Colonic mucosa (tissue), 4 donors: ENCODE measurements at regions not wholly inside any gene's neighbourhood (a gene's known extent, or its start where the extent isn't known, plus 50 kb on each side); places are given as distances from the start of the nearest gene placed in this dataset.

Experiments
- DNase-seq: peaks from one replicate; pipeline ENCODE4 v3.0.0-alpha.2; 2020
- H3K27ac ChIP-seq: fragments of 200-600 bp; one replicate; pipeline ENCODE4 v1.8.0; 2021
- H3K27me3 ChIP-seq: fragments of 200-600 bp; one replicate; pipeline ENCODE4 v1.8.0; 2021
- H3K36me3 ChIP-seq: fragments of 200-600 bp; one replicate; pipeline ENCODE4 v1.8.0; 2021
- H3K4me1 ChIP-seq: fragments of 200-600 bp; one replicate; pipeline ENCODE4 v1.8.0; 2021; ENCODE audit warnings: mild to moderate bottlenecking
- H3K4me3 ChIP-seq: fragments of 200-600 bp; one replicate; pipeline ENCODE4 v1.8.0; 2021
- H3K9ac ChIP-seq, 2 donors: one replicate each; pipeline ENCODE4 v1.7.0; 2013; ENCODE audit warnings: control low read depth in 2 of 2, low read depth in 2 of 2, low read length in 2 of 2
- H3K9me3 ChIP-seq: fragments of 200-600 bp; one replicate; pipeline ENCODE4 v1.8.0; 2021
- intact Hi-C: fragments of 100-400 bp; cut with DNase I; formaldehyde crosslinking; loops from one replicate; pipeline ENCODE4 v1.14.1; 2022
- TF ChIP-seq, protein P1 (sequence below): fragments of 200-600 bp; IDR thresholded peaks from one replicate; pipeline ENCODE4 v1.8.0; 2022; ENCODE audit warnings: antibody characterized with exemption, mild to moderate bottlenecking
- donor health status: healthy.
- donor health status: DM: no; HTN: no; CAD: no.
- donor health status: DM: no; HTN: no; CAD: no.

DNA sequence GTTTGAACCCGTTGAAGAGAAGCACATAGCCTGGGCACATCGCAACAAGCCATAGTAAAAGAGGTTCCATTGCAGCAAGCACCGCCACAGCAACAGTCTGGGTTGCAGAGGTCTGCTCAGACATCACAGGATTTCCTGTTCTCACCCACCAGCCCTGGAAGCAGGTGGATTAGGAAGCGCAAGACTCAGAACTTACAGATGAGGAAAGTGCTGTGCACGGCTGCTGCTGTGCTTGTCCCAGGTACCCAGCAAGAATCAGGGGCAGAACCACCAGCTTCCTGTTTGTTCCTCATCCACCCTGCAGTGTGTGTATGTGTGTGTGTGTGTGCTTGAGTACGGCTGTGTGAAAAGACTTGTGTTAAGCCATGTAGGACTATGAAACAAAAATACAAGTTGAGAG, 124.7 kb upstream of the IRX2 start:
- H3K27ac ChIP-seq: no peak overlapping the region
- H3K9me3 ChIP-seq: peaks cover 5% of the 10 kb centered on the region
- H3K9ac ChIP-seq: no peak overlapping the region
- intact Hi-C loops: no loop called here
- H3K4me1 ChIP-seq: no peaks in the 10 kb centered on the region
- H3K4me3 ChIP-seq: no peak overlapping the region
- no peaks in the 10 kb centered on the region for H3K27me3 ChIP-seq
- no peak for DNase-seq
- TF ChIP-seq, protein P1, sequence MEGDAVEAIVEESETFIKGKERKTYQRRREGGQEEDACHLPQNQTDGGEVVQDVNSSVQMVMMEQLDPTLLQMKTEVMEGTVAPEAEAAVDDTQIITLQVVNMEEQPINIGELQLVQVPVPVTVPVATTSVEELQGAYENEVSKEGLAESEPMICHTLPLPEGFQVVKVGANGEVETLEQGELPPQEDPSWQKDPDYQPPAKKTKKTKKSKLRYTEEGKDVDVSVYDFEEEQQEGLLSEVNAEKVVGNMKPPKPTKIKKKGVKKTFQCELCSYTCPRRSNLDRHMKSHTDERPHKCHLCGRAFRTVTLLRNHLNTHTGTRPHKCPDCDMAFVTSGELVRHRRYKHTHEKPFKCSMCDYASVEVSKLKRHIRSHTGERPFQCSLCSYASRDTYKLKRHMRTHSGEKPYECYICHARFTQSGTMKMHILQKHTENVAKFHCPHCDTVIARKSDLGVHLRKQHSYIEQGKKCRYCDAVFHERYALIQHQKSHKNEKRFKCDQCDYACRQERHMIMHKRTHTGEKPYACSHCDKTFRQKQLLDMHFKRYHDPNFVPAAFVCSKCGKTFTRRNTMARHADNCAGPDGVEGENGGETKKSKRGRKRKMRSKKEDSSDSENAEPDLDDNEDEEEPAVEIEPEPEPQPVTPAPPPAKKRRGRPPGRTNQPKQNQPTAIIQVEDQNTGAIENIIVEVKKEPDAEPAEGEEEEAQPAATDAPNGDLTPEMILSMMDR: no peak
- no peaks in the 10 kb centered on the region for H3K36me3 ChIP-seq

DNA sequence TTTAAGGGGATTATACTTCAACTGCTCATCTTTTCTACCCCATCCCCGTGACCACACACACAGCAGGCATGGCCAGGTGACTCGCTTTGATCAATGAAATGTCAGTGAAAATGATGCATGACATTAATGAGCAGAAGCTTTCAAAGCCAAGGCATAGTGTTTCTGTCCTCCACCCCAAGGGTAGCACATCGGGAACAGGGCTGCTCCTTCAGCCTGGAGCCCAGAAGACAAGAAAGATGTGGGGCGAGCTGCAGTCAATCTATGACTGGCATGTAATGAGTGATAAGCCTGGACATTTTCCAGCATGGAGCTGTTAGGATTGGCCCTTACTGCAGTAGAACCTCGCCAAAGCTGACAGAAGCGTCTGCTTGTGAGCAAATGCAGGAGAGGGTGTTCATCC, 122.6 kb upstream of the IRX2 start:
- Histone ChIP-seq H3K27me3 (no peaks in the 10 kb centered on the region), H3K4me3 (no peak overlapping the region), H3K9ac (no peak overlapping the region), H3K36me3 (no peaks in the 10 kb centered on the region), H3K27ac (no peak overlapping the region), H3K4me1 (no peaks in the 10 kb centered on the region), H3K9me3 (no peaks in the 10 kb centered on the region)
- DNase-seq: no peak
- intact Hi-C loops: no loop called here
- TF ChIP-seq, protein P1: no peak

- Histone ChIP-seq H3K4me1 (no peaks in the 10 kb centered on the region), H3K9me3 (no peaks in the 10 kb centered on the region), H3K27me3 (no peaks in the 10 kb centered on the region), H3K27ac (no peak overlapping the region), H3K4me3 (no peak overlapping the region), H3K36me3 (no peaks in the 10 kb centered on the region), H3K9ac (no peak overlapping the region)
- TF ChIP-seq, protein P1: no peak
- intact Hi-C loops: no loop called here
- DNase-seq: no peak
Observed at GRCh38 chr5:2872676-2873075, 121.2 kb upstream of the IRX2 start.

DNA sequence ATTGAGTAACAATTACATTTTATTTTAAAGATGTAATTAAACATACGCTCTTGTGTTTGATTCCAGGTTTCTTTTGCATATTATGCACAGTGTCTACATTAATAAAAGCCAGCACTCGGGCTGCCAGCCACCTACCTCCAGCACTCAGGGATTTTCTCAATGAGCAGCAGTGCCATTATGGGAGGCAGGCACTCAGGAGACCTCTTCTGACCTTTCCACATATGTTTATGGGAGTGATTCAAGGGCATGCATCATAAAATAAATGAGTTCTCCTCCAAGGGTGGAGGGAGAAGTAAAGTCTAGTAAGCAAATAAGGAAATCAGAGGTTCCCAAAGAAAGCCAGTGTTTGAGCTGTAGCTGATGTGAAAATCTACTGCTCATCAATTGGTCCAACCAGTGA, 119.8 kb upstream of the IRX2 start:
- no peaks in the 10 kb centered on the region for H3K27me3 ChIP-seq
- no peaks in the 10 kb centered on the region for H3K36me3 ChIP-seq
- intact Hi-C loops: no loop called here
- no peak overlapping the region for H3K4me3 ChIP-seq
- DNase-seq: no peak
- H3K4me1 ChIP-seq: no peaks in the 10 kb centered on the region
- TF ChIP-seq, protein P1: no peak
- H3K9ac ChIP-seq: no peak overlapping the region
- no peak overlapping the region for H3K27ac ChIP-seq
- no peaks in the 10 kb centered on the region for H3K9me3 ChIP-seq

DNA sequence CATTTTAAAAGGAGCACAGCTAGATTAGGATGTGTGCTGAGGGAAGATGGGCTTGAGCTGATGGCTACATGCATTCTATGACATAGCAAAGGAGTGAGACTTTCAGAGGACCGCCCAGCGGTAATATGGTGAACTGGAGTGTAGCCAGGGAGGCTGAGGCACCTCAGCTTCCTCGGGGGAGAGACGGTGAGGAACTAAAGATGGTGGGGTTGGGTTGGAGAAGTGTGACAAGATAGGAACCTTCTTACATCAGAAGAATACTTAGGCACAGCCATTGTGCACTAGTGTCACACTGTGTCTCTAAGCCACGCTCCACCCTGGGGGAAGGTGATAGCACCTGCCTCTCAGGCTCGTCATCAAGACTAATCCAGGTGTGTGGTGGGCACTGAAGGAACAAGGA, 118.0 kb upstream of the IRX2 start:
- Histone ChIP-seq H3K36me3 (no peaks in the 10 kb centered on the region), H3K27me3 (no peaks in the 10 kb centered on the region), H3K27ac (no peak overlapping the region), H3K9ac (no peak overlapping the region), H3K4me1 (no peaks in the 10 kb centered on the region), H3K9me3 (no peaks in the 10 kb centered on the region), H3K4me3 (no peak overlapping the region)
- intact Hi-C loops: no loop called here
- DNase-seq: no peak
- TF ChIP-seq, protein P1: no peak
